COLO668 (cell line): ENCODE measurements at regions not wholly inside any gene's neighbourhood (a gene's known extent, or its start where the extent isn't known, plus 50 kb on each side); places are given as distances from the start of the nearest gene placed in this dataset.

Experiments used
- DNase-seq: peaks from one replicate; lab custom pipeline; 2025; ENCODE audit not compliant: unreplicated experiment; lab: John Stamatoyannopoulos, UW

- DNase-seq: no peak
Observed at GRCh38 chr3:117595615-117596014, 886.0 kb downstream of the TUSC7 start.

- no peak for DNase-seq
Observed at GRCh38 chr3:117596503-117596902, 886.9 kb downstream of the TUSC7 start.

GRCh38 chr3:117597865-117598264 is 888.3 kb downstream of the TUSC7 start:
- DNase-seq: no peak

- no peak for DNase-seq
Observed at GRCh38 chr3:117600112-117600511, 890.5 kb downstream of the TUSC7 start.

- DNase-seq: no peak
Observed at GRCh38 chr3:117600666-117601065, 891.1 kb downstream of the TUSC7 start.

- no peak for DNase-seq
Observed at GRCh38 chr3:117602058-117602644, 892.6 kb downstream of the TUSC7 start.

GRCh38 chr3:117603097-117603496 is 893.5 kb downstream of the TUSC7 start:
- no peak for DNase-seq

- no peak for DNase-seq
Observed at GRCh38 chr3:117606866-117607265, 897.3 kb downstream of the TUSC7 start.

- no peak for DNase-seq
Observed at GRCh38 chr3:117609330-117609729, 899.8 kb downstream of the TUSC7 start.

- DNase-seq: no peak
Observed at GRCh38 chr3:117610156-117610555, 900.6 kb downstream of the TUSC7 start.

GRCh38 chr3:117611211-117611610 is 901.6 kb downstream of the TUSC7 start:
- no peak for DNase-seq

GRCh38 chr3:117616227-117616626 is 906.6 kb downstream of the TUSC7 start:
- no peak for DNase-seq

- no peak for DNase-seq
Observed at GRCh38 chr3:117617906-117618305, 908.3 kb downstream of the TUSC7 start.

- no peak for DNase-seq
Observed at GRCh38 chr3:117618462-117618861, 908.9 kb downstream of the TUSC7 start.

- no peak for DNase-seq
Observed at GRCh38 chr3:117619805-117620204, 910.2 kb downstream of the TUSC7 start.

- DNase-seq: no peak
Observed at GRCh38 chr3:117622171-117622841, 912.7 kb downstream of the TUSC7 start.

- DNase-seq: no peak
Observed at GRCh38 chr3:117624424-117624823, 914.8 kb downstream of the TUSC7 start.

- no peak for DNase-seq
Observed at GRCh38 chr3:117625174-117625573, 915.6 kb downstream of the TUSC7 start.

- no peak for DNase-seq
Observed at GRCh38 chr3:117626577-117626976, 917.0 kb downstream of the TUSC7 start.

- peak; percentile 35 for DNase-seq
Observed at GRCh38 chr3:117628823-117629291, 919.3 kb downstream of the TUSC7 start.

GRCh38 chr3:117629505-117629904 is 919.9 kb downstream of the TUSC7 start:
- no peak for DNase-seq

GRCh38 chr3:117630469-117630868 is 920.9 kb downstream of the TUSC7 start:
- DNase-seq: no peak

- DNase-seq: peak; percentile 83
Observed at GRCh38 chr3:117630885-117631284, 921.3 kb downstream of the TUSC7 start.
